Spleen (tissue), 11 donors: ENCODE measurements at regions not wholly inside any gene's neighbourhood (a gene's known extent, or its start where the extent isn't known, plus 50 kb on each side); places are given as distances from the start of the nearest gene placed in this dataset.
A peak's percentile ranks its signal among the peaks of the same experiment; 100 is the strongest.

ENCODE experiments used
- DNase-seq: peaks from one replicate; pipeline ENCODE4 v3.0.0-alpha.2; 2020
- H3K27ac ChIP-seq, 8 donors: fragments of 200-600 bp; sonication (generic) in 7 of 8; 1 replicate in 4 of 8; 2 replicates in 4 of 8; pipeline versions ENCODE4 v1.5.0 to v1.8.0; 2016 to 2021; ENCODE audit warnings: inconsistent platforms in 4 of 8, mild to moderate bottlenecking in 4 of 8, moderate library complexity in 1 of 8
- H3K27me3 ChIP-seq, 7 donors: fragments of 200-600 bp; sonication (generic) in 6 of 7; replicated peaks in 1 of 7; 1 replicate in 4 of 7; 2 replicates in 3 of 7; pipeline versions ENCODE4 v1.5.0 to v1.8.0; 2016 to 2021; ENCODE audit warnings: inconsistent platforms in 3 of 7, mild to moderate bottlenecking in 1 of 7
- H3K36me3 ChIP-seq, 6 donors: fragments of 200-600 bp; sonication (generic) in 5 of 6; 1 replicate in 4 of 6; 2 replicates in 2 of 6; pipeline versions ENCODE4 v1.5.0 to v1.8.0; 2016 to 2021; ENCODE audit warnings: inconsistent platforms in 2 of 6
- H3K4me1 ChIP-seq, 6 donors: fragments of 200-600 bp; sonication (generic) in 5 of 6; 1 replicate in 3 of 6; 2 replicates in 3 of 6; pipeline versions ENCODE4 v1.5.0 to v1.8.0; 2016 to 2021; ENCODE audit warnings: inconsistent platforms in 3 of 6
- H3K4me3 ChIP-seq, 8 donors: fragments of 200-600 bp; sonication (generic) in 7 of 8; 1 replicate in 4 of 8; 2 replicates in 4 of 8; pipeline versions ENCODE4 v1.5.0 to v1.8.0; 2016 to 2021; ENCODE audit warnings: inconsistent platforms in 4 of 8, mild to moderate bottlenecking in 4 of 8, moderate library complexity in 2 of 8
- H3K9me3 ChIP-seq, 8 donors: fragments of 200-600 bp; sonication (generic) in 7 of 8; 1 replicate in 4 of 8; 2 replicates in 4 of 8; pipeline versions ENCODE4 v1.5.0 to v1.8.0; 2016 to 2021; ENCODE audit warnings: inconsistent platforms in 4 of 8
- POLR2A ChIP-seq, 3 donors: fragments of 450-650 bp; IDR thresholded peaks; one replicate each; pipeline ENCODE4 v1.5.1; 2017; ENCODE audit warnings: antibody characterized with exemption in 3 of 3, mild to moderate bottlenecking in 1 of 3
- POLR2AphosphoS5 ChIP-seq, 3 donors: sonication (generic); formaldehyde crosslinking; IDR thresholded peaks; one replicate each; pipeline ENCODE4 v1.5.1; 2017; ENCODE audit warnings: antibody characterized with exemption in 3 of 3
- WGBS, 5 donors: extraction: QIAGEN DNeasy Blood & Tissue Kit in 3 of 5; methylation state at CpG; one replicate each; pipeline versions ENCODE4 v1.1.5 to v1.1.7; 2013 to 2018; 5-methylcytosine and 5-hydroxymethylcytosine counted together
- intact Hi-C: fragments of 100-400 bp; cut with DNase I; formaldehyde crosslinking; loops from one replicate; pipeline ENCODE4 v1.15.0; 2023; ENCODE audit warnings: low total_unique reads
- TF ChIP-seq, protein P1 (sequence below), 11 experiments: fragments of 200-600 bp in 7 of 11; fragments of 450-650 bp in 4 of 11; sonication (generic) in 4 of 11; IDR thresholded peaks in 8 of 11; conservative IDR thresholded peaks in 3 of 11; 1 replicate in 7 of 11; 2 replicates in 4 of 11; pipeline versions ENCODE4 v1.4.0 to v1.8.0; 2016 to 2021; ENCODE audit warnings: antibody characterized with exemption in 11 of 11, inconsistent platforms in 4 of 11, mild to moderate bottlenecking in 1 of 11
- donor health status: healthy with polysubstance abuse.
- donor health status: DM: no; HTN: no; CAD: no; lungs with moderate emphysema.
- donor health status: DM: no; HTN: no; CAD: no.
- donor health status: Bipolar disorder and iron deficiency.
- donor health status: healthy.
- donor health status: DM: no; HTN: no; CAD: no.
- donor health status: DM: yes; HTN: yes; CAD: no.

DNA sequence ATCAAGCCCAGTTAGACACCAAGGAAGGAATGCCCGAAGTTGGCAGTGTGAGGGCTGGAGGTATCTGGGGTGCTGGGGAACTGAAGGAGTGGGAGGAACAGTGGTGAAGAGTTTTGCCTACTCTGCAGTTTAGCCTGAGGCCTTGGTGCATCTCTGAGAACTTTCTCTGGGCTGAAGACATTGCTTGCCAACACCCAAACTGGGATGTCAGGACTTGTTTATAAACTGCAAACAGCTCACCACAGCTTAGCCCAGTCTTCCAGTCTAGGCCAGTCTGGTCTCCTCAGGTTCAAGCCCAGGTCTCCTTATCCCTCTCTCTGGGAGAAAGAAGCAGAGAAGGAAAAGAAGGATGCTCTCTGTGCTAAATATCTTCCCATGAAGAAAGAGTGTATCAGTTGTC lies 68.0 kb upstream of the BOC start:
- TF ChIP-seq POLR2A (IDR thresholded peaks at IDR 0.05), result no peak
- no peak for TF ChIP-seq POLR2AphosphoS5 (IDR thresholded peaks at IDR 0.05)
- TF ChIP-seq, protein P1, sequence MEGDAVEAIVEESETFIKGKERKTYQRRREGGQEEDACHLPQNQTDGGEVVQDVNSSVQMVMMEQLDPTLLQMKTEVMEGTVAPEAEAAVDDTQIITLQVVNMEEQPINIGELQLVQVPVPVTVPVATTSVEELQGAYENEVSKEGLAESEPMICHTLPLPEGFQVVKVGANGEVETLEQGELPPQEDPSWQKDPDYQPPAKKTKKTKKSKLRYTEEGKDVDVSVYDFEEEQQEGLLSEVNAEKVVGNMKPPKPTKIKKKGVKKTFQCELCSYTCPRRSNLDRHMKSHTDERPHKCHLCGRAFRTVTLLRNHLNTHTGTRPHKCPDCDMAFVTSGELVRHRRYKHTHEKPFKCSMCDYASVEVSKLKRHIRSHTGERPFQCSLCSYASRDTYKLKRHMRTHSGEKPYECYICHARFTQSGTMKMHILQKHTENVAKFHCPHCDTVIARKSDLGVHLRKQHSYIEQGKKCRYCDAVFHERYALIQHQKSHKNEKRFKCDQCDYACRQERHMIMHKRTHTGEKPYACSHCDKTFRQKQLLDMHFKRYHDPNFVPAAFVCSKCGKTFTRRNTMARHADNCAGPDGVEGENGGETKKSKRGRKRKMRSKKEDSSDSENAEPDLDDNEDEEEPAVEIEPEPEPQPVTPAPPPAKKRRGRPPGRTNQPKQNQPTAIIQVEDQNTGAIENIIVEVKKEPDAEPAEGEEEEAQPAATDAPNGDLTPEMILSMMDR (IDR thresholded peaks at IDR 0.05 in 8 of 11, conservative IDR thresholded peaks at IDR 0.05 in 3 of 11), result no peak
- WGBS, 5 donors, result 79 to 100% (median 89%) methylated on average over 1 of the region's 1 CpG

DNA sequence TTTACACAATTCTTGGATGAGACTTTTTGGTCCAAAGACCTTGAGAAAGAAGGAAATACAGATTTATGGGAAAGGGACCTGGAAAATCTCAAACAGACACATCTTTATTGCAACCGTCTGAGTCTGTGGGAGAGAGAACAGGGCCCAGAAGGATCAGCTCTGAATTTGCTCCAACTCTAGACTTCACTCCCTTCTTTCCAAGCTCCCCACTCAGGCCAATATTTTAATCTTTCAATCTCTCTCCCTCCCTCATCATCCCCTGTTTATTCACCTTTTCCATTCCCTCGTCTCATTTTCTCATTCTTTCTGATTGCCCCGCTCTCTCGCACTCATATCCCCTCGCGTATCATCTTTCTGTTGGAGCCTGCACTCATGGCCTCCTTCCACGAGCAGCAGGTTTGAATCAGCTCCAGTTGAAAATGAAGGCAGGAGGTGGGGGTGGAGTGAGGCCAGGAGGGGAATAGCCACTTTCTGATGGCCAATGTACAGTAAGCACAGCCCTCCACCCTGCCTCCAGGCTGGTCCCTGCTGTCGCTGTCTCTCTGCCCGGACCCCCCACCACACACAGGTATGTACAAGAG lies 63.6 kb upstream of the BOC start:
- Histone ChIP-seq H3K36me3 (no peaks in the 10 kb centered on the region), H3K27me3 (no peaks in the 10 kb centered on the region), H3K27ac (peak overlapping the region in 2 of 8 donors; percentile 1 to 44), H3K4me1 (peaks cover 0 to 8% (median 0%) of the 10 kb centered on the region in 6 donors), H3K9me3 (no peaks in the 10 kb centered on the region), H3K4me3 (no peak overlapping the region)
- TF ChIP-seq, protein P1 (IDR thresholded peaks at IDR 0.05 in 8 of 11, conservative IDR thresholded peaks at IDR 0.05 in 3 of 11), result no peak
- no peak for TF ChIP-seq POLR2AphosphoS5 (IDR thresholded peaks at IDR 0.05)
- no peak for TF ChIP-seq POLR2A (IDR thresholded peaks at IDR 0.05)
- DNase-seq, result no peak
- 84 to 95% (median 86%) methylated on average over 9 of the region's 9 CpGs for WGBS, 5 donors
- intact Hi-C loops, result no loop called here

More for the DNA sequence above, 68.0 kb upstream of the BOC start:
- H3K4me3 ChIP-seq, result no peak overlapping the region
- no peaks in the 10 kb centered on the region for H3K27me3 ChIP-seq
- no peaks in the 10 kb centered on the region for H3K36me3 ChIP-seq
- intact Hi-C loops, result no loop called here
- DNase-seq, result no peak
- no peak overlapping the region for H3K27ac ChIP-seq
- H3K9me3 ChIP-seq, result no peaks in the 10 kb centered on the region
- no peaks in the 10 kb centered on the region for H3K4me1 ChIP-seq

DNA sequence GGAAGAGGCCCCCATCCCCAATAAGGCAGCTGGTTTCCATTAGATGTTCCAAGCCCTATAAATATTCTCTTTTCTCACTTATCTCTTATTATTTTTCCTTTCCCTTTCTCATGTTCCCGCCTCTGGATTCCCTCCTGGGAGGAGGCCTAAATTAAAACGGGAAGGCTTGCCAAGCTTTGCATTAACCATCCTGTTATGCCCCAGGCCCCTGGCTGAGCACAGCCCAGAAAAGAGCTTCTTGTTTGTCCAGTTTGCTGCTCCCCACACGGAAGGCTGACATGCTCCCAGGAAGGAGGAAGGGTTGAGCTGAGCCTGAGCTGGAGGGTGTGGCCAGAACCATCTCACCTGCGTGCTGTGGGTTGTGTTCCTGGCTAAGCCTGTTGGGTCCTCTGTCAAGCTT lies 63.1 kb upstream of the BOC start:
- DNase-seq, result no peak
- H3K27ac ChIP-seq, result peak overlapping the region in 2 of 8 donors; percentile 1 to 44
- TF ChIP-seq POLR2A (IDR thresholded peaks at IDR 0.05) (no peak), POLR2AphosphoS5 (IDR thresholded peaks at IDR 0.05) (no peak)
- TF ChIP-seq, protein P1 (IDR thresholded peaks at IDR 0.05 in 8 of 11, conservative IDR thresholded peaks at IDR 0.05 in 3 of 11), result no peak
- intact Hi-C loops, result no loop called here
- H3K9me3 ChIP-seq, result no peaks in the 10 kb centered on the region
- H3K4me1 ChIP-seq, result peaks cover 0 to 8% (median 0%) of the 10 kb centered on the region in 6 donors
- H3K27me3 ChIP-seq, result no peaks in the 10 kb centered on the region
- H3K4me3 ChIP-seq, result no peak overlapping the region
- WGBS, 5 donors, result 67 to 85% (median 77%) methylated on average over 3 to 4 of the region's 4 CpGs
- H3K36me3 ChIP-seq, result no peaks in the 10 kb centered on the region

DNA sequence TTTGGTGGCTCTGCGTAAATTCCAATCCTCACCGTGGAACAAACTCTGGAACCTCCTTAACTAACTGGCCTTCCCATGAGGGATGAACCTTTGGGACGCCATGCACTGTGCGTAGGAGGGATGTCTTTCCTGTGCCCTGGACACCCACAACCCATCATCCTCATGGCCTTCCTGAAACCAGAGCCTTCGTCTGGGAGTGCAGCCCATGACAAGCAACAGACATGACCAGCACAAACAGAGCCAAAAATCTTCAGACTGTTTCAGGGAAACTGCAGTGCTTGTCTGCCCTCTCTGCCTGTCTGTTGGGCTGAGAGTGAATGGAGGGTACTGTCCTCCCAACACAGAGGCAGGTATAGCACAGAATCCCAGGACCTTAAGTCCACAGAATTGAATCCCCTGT lies 61.1 kb upstream of the BOC start:
- H3K27ac ChIP-seq, result peak overlapping the region in 3 of 8 donors; percentile 31 to 56 (median 44)
- DNase-seq, result no peak
- intact Hi-C loops, result no loop called here
- no peaks in the 10 kb centered on the region for H3K27me3 ChIP-seq
- no peaks in the 10 kb centered on the region for H3K36me3 ChIP-seq
- peaks cover 0 to 8% (median 0%) of the 10 kb centered on the region in 6 donors for H3K4me1 ChIP-seq
- no peaks in the 10 kb centered on the region for H3K9me3 ChIP-seq
- H3K4me3 ChIP-seq, result no peak overlapping the region
- TF ChIP-seq POLR2AphosphoS5 (IDR thresholded peaks at IDR 0.05) (no peak), POLR2A (IDR thresholded peaks at IDR 0.05) (no peak)
- TF ChIP-seq, protein P1 (IDR thresholded peaks at IDR 0.05 in 8 of 11, conservative IDR thresholded peaks at IDR 0.05 in 3 of 11), result no peak
- WGBS, 5 donors, result 81 to 90% (median 88%) methylated on average over 5 of the region's 5 CpGs
